HL-60/S4 treated with retinoic acid at 250 ng/mL for 4 days and 3 days (cell line): ENCODE measurements at regions not wholly inside any gene's neighbourhood (a gene's known extent, or its start where the extent isn't known, plus 50 kb on each side); places are given as distances from the start of the nearest gene placed in this dataset.
"Not testable (repeated sequence)": the region's sequence is repeated elsewhere in the genome, so short reads cannot be mapped to it uniquely, and the experiment has no call there.

ENCODE experiments used
- in situ Hi-C: fragments of 300-500 bp; cut with MboI; formaldehyde crosslinking; loops from 2 replicates; pipeline ENCODE4 v1.7.0; 2022; ENCODE audit warnings: low sequenced_read_pairs

- in situ Hi-C loops, result no loop called here
Observed at GRCh38 chr13:79997244-79997643, 343.7 kb downstream of the SPRY2 start.

GRCh38 chr13:79995334-79995733 is 345.6 kb downstream of the SPRY2 start:
- in situ Hi-C loops, result no loop called here

- in situ Hi-C loops, result no loop called here
Observed at GRCh38 chr13:79992111-79992510, 348.8 kb downstream of the SPRY2 start.

GRCh38 chr13:79990048-79990447 is 350.9 kb downstream of the SPRY2 start:
- in situ Hi-C loops, result no loop called here

GRCh38 chr13:79989217-79989661 is 351.7 kb downstream of the SPRY2 start:
- in situ Hi-C loops, result no loop called here

- in situ Hi-C loops, result no loop called here
Observed at GRCh38 chr13:79988573-79988972, 352.4 kb downstream of the SPRY2 start.

- in situ Hi-C loops, result no loop called here
Observed at GRCh38 chr13:79987761-79988160, 353.2 kb downstream of the SPRY2 start.

GRCh38 chr13:79987323-79987722 is 353.6 kb downstream of the SPRY2 start:
- in situ Hi-C loops, result no loop called here

GRCh38 chr13:79986890-79987289 is 354.0 kb downstream of the SPRY2 start:
- in situ Hi-C loops, result no loop called here

- in situ Hi-C loops, result not testable (repeated sequence)
Observed at GRCh38 chr13:79974935-79975650, 365.8 kb downstream of the SPRY2 start.

- in situ Hi-C loops, result no loop called here
Observed at GRCh38 chr13:79973533-79973963, 367.4 kb downstream of the SPRY2 start.

GRCh38 chr13:79972066-79972569 is 368.8 kb downstream of the SPRY2 start:
- in situ Hi-C loops, result no loop called here

- in situ Hi-C loops, result no loop called here
Observed at GRCh38 chr13:79966493-79966895, 374.4 kb downstream of the SPRY2 start.

- in situ Hi-C loops, result no loop called here
Observed at GRCh38 chr13:79966059-79966458, 374.9 kb downstream of the SPRY2 start.

GRCh38 chr13:79946556-79946955 is 394.4 kb downstream of the SPRY2 start:
- in situ Hi-C loops, result no loop called here

- in situ Hi-C loops, result no loop called here
Observed at GRCh38 chr13:79943346-79944023, 397.4 kb downstream of the SPRY2 start.

- in situ Hi-C loops, result no loop called here
Observed at GRCh38 chr13:79941752-79942151, 399.2 kb downstream of the SPRY2 start.

- in situ Hi-C loops, result no loop called here
Observed at GRCh38 chr13:79939689-79940088, 401.2 kb downstream of the SPRY2 start.

- in situ Hi-C loops, result no loop called here
Observed at GRCh38 chr13:79937771-79938216, 403.1 kb downstream of the SPRY2 start.

- in situ Hi-C loops, result no loop called here
Observed at GRCh38 chr13:79937311-79937710, 403.6 kb downstream of the SPRY2 start.

- in situ Hi-C loops, result no loop called here
Observed at GRCh38 chr13:79936368-79937136, 404.4 kb downstream of the SPRY2 start.
